DOHH2 (cell line): ENCODE measurements at regions not wholly inside any gene's neighbourhood (a gene's known extent, or its start where the extent isn't known, plus 50 kb on each side); places are given as distances from the start of the nearest gene placed in this dataset.

ENCODE experiments used
- H3F3A ChIP-seq: fragments of 200-600 bp; sonication (generic), shearing (Covaris generic); 2 replicates; pipeline ENCODE4 v1.6.0; 2016; ENCODE audit warnings: antibody characterized with exemption, mild to moderate bottlenecking; ENCODE audit not compliant: control insufficient read depth, insufficient read depth
- H3K27ac ChIP-seq: fragments of 200-600 bp; sonication (generic); 2 replicates; pipeline ENCODE4 v1.5.1; 2014; ENCODE audit warnings: low read depth, mild to moderate bottlenecking, low read length, moderate library complexity
- H3K27me3 ChIP-seq: fragments of 200-600 bp; sonication (generic); 2 replicates; pipeline ENCODE4 v1.6.1; 2014; ENCODE audit warnings: mild to moderate bottlenecking, low read length, mixed read lengths; ENCODE audit not compliant: control insufficient read depth
- H3K36me3 ChIP-seq: fragments of 200-600 bp; sonication (generic); 2 replicates; pipeline ENCODE4 v1.6.1; 2014; ENCODE audit warnings: mild to moderate bottlenecking, low read length, moderate library complexity, mixed read lengths; ENCODE audit not compliant: control insufficient read depth
- H3K4me1 ChIP-seq: fragments of 200-600 bp; sonication (generic); 2 replicates; pipeline ENCODE4 v1.6.1; 2014; ENCODE audit warnings: mild to moderate bottlenecking, low read length, mixed read lengths; ENCODE audit not compliant: control insufficient read depth
- H3K4me2 ChIP-seq: fragments of 200-600 bp; sonication (generic); 2 replicates; pipeline ENCODE4 v1.6.0; 2014; ENCODE audit warnings: mild to moderate bottlenecking, low read length, moderate library complexity
- H3K4me3 ChIP-seq: fragments of 200-600 bp; sonication (generic); 2 replicates; pipeline ENCODE4 v1.5.1; 2014; ENCODE audit warnings: mild to moderate bottlenecking, low read length, mixed read lengths
- H3K79me2 ChIP-seq: fragments of 200-600 bp; sonication (generic); 2 replicates; pipeline ENCODE4 v1.6.1; 2014; ENCODE audit warnings: mild to moderate bottlenecking, low read length, mixed read lengths; ENCODE audit not compliant: control insufficient read depth
- H3K9me2 ChIP-seq: fragments of 200-600 bp; sonication (generic); replicated peaks from 2 replicates; pipeline ENCODE4 v1.6.1; 2014; ENCODE audit warnings: mild to moderate bottlenecking, low read length, mixed read lengths; ENCODE audit not compliant: control insufficient read depth
- H3K9me3 ChIP-seq: fragments of 200-600 bp; sonication (generic); 2 replicates; pipeline ENCODE4 v1.6.1; 2014; ENCODE audit warnings: antibody characterized with exemption, low read length, mixed read lengths; ENCODE audit not compliant: control insufficient read depth, insufficient read depth
- H4K20me1 ChIP-seq: fragments of 200-600 bp; sonication (generic); 2 replicates; pipeline ENCODE4 v1.6.0; 2014; ENCODE audit warnings: low read depth, mild to moderate bottlenecking, antibody characterized with exemption, low read length, moderate library complexity; ENCODE audit not compliant: control insufficient read depth, insufficient read depth
- EZH2phosphoT487 ChIP-seq: fragments of 200-600 bp; sonication (generic); IDR thresholded peaks from 2 replicates; pipeline ENCODE4 v1.6.1; 2017; ENCODE audit warnings: borderline replicate concordance, mild to moderate bottlenecking, antibody characterized with exemption, low read length, moderate library complexity, mixed read lengths
- TF ChIP-seq, protein P1 (sequence below): fragments of 200-600 bp; sonication (generic); IDR thresholded peaks from one replicate; pipeline ENCODE4 v1.5.1; 2014; ENCODE audit warnings: antibody characterized with exemption, mild to moderate bottlenecking, low read depth, low read length; ENCODE audit not compliant: poor library complexity, severe bottlenecking

GRCh38 chr14:45705940-45706534 lies 453.0 kb upstream of the MIS18BP1 start:
- H3K36me3 ChIP-seq: no peaks in the 10 kb centered on the region
- H3K4me3 ChIP-seq: no peak overlapping the region
- H3K9me3 ChIP-seq: no peaks in the 10 kb centered on the region
- H3K27ac ChIP-seq: no peak overlapping the region
- no peaks in the 10 kb centered on the region for H3K9me2 ChIP-seq
- H3F3A ChIP-seq: no peaks in the 10 kb centered on the region
- no peaks in the 10 kb centered on the region for H4K20me1 ChIP-seq
- no peak for TF ChIP-seq EZH2phosphoT487
- TF ChIP-seq, protein P1, sequence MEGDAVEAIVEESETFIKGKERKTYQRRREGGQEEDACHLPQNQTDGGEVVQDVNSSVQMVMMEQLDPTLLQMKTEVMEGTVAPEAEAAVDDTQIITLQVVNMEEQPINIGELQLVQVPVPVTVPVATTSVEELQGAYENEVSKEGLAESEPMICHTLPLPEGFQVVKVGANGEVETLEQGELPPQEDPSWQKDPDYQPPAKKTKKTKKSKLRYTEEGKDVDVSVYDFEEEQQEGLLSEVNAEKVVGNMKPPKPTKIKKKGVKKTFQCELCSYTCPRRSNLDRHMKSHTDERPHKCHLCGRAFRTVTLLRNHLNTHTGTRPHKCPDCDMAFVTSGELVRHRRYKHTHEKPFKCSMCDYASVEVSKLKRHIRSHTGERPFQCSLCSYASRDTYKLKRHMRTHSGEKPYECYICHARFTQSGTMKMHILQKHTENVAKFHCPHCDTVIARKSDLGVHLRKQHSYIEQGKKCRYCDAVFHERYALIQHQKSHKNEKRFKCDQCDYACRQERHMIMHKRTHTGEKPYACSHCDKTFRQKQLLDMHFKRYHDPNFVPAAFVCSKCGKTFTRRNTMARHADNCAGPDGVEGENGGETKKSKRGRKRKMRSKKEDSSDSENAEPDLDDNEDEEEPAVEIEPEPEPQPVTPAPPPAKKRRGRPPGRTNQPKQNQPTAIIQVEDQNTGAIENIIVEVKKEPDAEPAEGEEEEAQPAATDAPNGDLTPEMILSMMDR: no peak
- H3K4me2 ChIP-seq: no peak overlapping the region
- no peaks in the 10 kb centered on the region for H3K79me2 ChIP-seq
- no peaks in the 10 kb centered on the region for H3K4me1 ChIP-seq
- no peaks in the 10 kb centered on the region for H3K27me3 ChIP-seq

DNA sequence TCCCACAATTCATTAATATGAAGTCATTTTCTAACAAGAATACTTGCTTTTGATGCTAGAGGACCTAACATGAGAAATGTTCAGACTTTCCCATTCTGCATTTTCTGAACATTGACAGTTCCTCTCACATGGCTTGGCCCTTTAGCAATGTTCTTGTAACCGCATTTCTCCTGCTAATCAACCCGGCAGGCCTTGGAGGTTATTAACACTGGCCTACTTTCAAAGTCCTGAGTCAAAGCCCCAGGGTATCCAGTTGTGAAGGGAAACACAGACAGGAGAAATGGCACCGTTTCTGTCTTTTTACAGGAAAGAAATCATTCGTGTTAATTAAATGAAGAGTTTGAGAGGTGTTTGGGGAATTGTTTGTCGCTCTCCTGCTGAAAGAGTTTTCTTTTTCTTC lies 446.5 kb upstream of the MIS18BP1 start:
- H3K9me3 ChIP-seq: no peaks in the 10 kb centered on the region

GRCh38 chr14:45698462-45699134 lies 445.6 kb upstream of the MIS18BP1 start:
- no peaks in the 10 kb centered on the region for H3K36me3 ChIP-seq
- no peaks in the 10 kb centered on the region for H3K9me3 ChIP-seq
- no peaks in the 10 kb centered on the region for H3K27me3 ChIP-seq
- H3K9me2 ChIP-seq: no peaks in the 10 kb centered on the region
- H3K4me1 ChIP-seq: no peaks in the 10 kb centered on the region
- no peaks in the 10 kb centered on the region for H3F3A ChIP-seq
- H3K27ac ChIP-seq: no peak overlapping the region
- no peaks in the 10 kb centered on the region for H4K20me1 ChIP-seq
- no peak overlapping the region for H3K4me3 ChIP-seq
- no peak for TF ChIP-seq EZH2phosphoT487
- TF ChIP-seq, protein P1: no peak
- no peak overlapping the region for H3K4me2 ChIP-seq
- H3K79me2 ChIP-seq: no peaks in the 10 kb centered on the region

More for the DNA sequence above, 446.5 kb upstream of the MIS18BP1 start:
- Histone ChIP-seq H3K79me2 (no peaks in the 10 kb centered on the region), H4K20me1 (no peaks in the 10 kb centered on the region), H3K4me1 (no peaks in the 10 kb centered on the region), H3K27ac (no peak overlapping the region), H3K9me2 (no peaks in the 10 kb centered on the region), H3K4me2 (no peak overlapping the region), H3K4me3 (no peak overlapping the region), H3K27me3 (no peaks in the 10 kb centered on the region), H3K36me3 (no peaks in the 10 kb centered on the region), H3F3A (no peaks in the 10 kb centered on the region)
- no peak for TF ChIP-seq EZH2phosphoT487
- TF ChIP-seq, protein P1: no peak
